ENCODE measurements at regions not wholly inside any gene's neighbourhood (a gene's known extent, or its start where the extent isn't known, plus 50 kb on each side); places are given as distances from the start of the nearest gene placed in this dataset.
"Not testable (repeated sequence)": the region's sequence is repeated elsewhere in the genome, so short reads cannot be mapped to it uniquely, and the experiment has no call there.

DNA sequence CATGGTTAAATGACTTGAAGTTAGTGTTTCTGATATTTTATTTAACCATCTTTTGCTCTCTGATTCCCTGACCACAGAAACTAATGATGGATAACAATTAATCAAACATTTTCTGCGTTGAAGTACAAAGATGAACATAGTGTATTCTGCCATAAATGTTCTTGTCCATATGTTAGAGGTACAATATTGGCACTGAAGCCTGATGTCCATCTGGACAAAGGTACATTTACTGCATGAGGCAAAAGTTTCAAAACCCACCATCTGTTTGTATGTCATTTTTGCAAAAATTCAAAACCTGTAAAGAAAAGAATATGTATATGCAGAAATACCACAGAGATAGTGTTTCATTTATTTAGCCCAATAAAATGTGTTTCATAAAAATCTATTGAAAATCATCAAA, 861.5 kb downstream of the ANKRD7 start:
- no peak for TF ChIP-seq POLR2A (IDR thresholded peaks at IDR 0.05; ENCODE audit: low read depth, low read length)
- TF ChIP-seq TAF1 (IDR thresholded peaks at IDR 0.05; ENCODE audit: borderline replicate concordance, low read depth, low read length): no peak
- no peak for TF ChIP-seq POLR2AphosphoS5 (IDR thresholded peaks at IDR 0.05; ENCODE audit: low read depth, low read length)
- FAIRE-seq: no peak
- no peak for DNase-seq (ENCODE audit: insufficient read length)

DNA sequence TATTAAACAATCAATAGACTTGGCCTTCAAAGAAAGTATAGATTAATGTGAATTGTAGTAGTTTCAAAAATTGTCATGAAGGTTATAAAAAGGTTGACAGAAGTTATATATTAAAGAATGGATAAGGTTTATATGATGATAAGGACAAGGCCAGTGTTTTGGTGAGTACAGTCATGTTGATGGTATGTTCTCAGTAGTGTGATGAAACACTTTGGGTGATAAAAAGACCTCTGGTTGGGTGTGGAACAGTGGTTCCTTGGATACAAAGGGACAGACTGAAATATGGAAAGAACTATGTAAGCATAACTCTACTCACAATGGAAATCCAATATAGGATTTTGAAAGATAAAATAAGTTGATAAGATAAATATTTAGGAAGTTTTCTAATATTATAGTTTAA, 866.3 kb downstream of the ANKRD7 start:
- FAIRE-seq: no peak
- DNase-seq (ENCODE audit: insufficient read length): no peak
- no peak for TF ChIP-seq POLR2AphosphoS5 (IDR thresholded peaks at IDR 0.05; ENCODE audit: low read depth, low read length)
- TF ChIP-seq TAF1 (IDR thresholded peaks at IDR 0.05; ENCODE audit: borderline replicate concordance, low read depth, low read length): no peak
- TF ChIP-seq POLR2A (IDR thresholded peaks at IDR 0.05; ENCODE audit: low read depth, low read length): no peak

DNA sequence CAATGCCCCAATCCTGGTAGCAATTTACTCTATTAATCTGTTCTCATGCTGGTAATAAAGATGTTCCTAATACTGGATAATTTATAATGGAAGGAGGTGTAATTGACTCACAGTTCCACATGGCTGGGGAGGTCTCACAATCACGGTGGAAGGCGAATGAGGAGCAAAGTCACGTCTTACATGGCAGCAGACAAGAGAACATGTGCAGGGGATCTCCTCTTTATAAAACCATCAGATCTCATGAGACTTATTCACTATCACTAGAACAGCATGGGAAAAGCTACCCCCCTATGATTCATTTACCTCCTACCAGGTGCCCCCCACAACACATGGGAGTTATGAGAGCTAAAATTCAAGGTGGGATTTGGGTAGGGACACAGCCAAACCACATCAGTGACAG, 872.2 kb downstream of the ANKRD7 start:
- DNase-seq (ENCODE audit: insufficient read length): no peak
- TF ChIP-seq POLR2AphosphoS5 (IDR thresholded peaks at IDR 0.05; ENCODE audit: low read depth, low read length) (no peak), TAF1 (IDR thresholded peaks at IDR 0.05; ENCODE audit: borderline replicate concordance, low read depth, low read length) (no peak), POLR2A (IDR thresholded peaks at IDR 0.05; ENCODE audit: low read depth, low read length) (no peak)
- FAIRE-seq: no peak

DNA sequence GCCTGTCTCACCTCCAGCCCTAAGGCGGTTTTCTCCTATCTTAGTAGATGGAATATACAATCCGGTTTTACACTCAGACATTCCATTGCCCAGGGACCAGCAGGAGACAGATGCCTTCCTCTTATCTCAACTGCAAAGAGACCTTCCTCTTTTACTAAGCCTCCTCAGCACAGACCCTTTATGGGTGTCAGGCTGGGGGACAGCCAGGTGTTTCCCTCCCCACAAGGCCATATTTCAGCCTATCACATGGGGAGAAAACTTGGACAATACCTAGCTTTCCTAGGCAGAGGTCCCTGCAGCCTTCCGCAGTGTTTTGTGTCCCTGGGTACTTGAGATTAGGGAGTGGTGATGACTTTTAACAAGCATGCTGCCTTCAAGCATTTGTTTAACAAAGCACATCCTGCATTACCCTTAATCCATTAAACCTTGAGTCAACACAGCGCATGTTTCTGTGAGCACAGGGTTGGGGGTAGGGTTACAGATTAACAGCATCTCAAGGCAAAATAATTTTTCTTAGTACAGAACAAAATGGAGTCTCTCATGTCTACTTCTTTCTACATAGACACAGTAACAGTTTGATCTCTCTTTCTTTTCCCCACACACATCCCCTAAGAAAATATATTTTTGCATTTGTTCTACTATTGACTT, 876.2 kb downstream of the ANKRD7 start:
- FAIRE-seq; DNase-seq (ENCODE audit: insufficient read length): not testable (repeated sequence)

DNA sequence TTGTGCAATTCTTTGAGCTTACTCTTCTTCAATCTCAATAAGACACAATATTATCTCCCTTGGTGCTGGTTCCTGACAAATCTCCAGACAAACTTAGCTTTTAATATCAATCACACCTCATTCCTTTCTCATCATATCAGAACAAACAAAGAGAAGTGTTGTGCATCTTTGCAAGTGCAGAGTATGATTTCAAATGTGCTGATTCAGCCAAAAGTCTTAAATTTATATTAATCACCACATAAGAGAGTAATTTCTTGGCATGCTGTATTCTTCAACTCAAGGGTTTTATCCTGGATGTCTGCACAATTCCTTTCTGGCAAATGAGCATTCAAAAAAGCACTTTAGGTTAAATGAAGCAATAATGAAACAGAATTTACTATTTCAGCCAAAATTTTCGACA, 877.8 kb downstream of the ANKRD7 start:
- FAIRE-seq: no peak
- no peak for TF ChIP-seq TAF1 (IDR thresholded peaks at IDR 0.05; ENCODE audit: borderline replicate concordance, low read depth, low read length)
- no peak for TF ChIP-seq POLR2AphosphoS5 (IDR thresholded peaks at IDR 0.05; ENCODE audit: low read depth, low read length)
- TF ChIP-seq POLR2A (IDR thresholded peaks at IDR 0.05; ENCODE audit: low read depth, low read length): no peak
- no peak for DNase-seq (ENCODE audit: insufficient read length)

DNA sequence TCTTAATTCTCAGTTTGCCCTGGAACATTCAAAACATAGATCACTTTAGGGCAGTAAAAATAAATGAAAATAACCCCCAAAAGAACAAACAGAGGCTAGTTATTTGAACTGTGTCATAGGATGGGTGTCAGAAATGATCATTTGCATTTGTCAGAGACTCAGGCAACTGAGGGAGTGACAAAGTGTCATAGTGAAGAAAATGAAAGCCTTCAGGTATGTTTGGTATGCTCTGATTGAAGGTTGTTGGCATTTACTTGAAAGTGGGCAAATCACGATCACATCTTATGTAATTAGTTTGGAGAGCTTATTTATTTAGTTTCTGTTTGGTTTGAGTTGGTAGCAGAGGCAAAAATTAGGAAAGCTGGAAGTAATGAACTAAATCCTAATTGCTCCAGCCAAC, 880.9 kb downstream of the ANKRD7 start:
- no peak for DNase-seq (ENCODE audit: insufficient read length)
- TF ChIP-seq POLR2AphosphoS5 (IDR thresholded peaks at IDR 0.05; ENCODE audit: low read depth, low read length) (no peak), POLR2A (IDR thresholded peaks at IDR 0.05; ENCODE audit: low read depth, low read length) (no peak), TAF1 (IDR thresholded peaks at IDR 0.05; ENCODE audit: borderline replicate concordance, low read depth, low read length) (no peak)
- FAIRE-seq: no peak

DNA sequence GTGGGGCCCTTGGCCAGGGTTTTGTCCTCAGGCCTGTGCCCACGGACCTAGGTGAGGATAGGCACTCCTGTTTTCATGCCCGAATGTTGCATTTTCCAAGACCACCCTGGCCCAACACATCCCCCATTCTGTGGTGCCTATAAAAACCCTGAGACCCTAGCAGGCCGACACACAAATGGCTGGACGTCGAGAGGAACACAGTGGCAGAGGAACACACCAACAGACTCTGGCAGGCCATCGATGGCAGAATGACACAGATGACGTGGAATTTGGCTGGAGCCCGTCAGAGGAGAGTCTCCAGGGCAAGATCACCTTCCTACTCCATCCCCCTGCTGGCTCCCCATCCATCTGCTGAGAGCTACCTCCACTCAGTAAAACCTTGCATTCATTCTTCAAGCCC, 898.8 kb downstream of the ANKRD7 start:
- DNase-seq (ENCODE audit: insufficient read length): no peak
- no peak for FAIRE-seq
- TF ChIP-seq POLR2AphosphoS5 (IDR thresholded peaks at IDR 0.05; ENCODE audit: low read depth, low read length) (no peak), TAF1 (IDR thresholded peaks at IDR 0.05; ENCODE audit: borderline replicate concordance, low read depth, low read length) (no peak), POLR2A (IDR thresholded peaks at IDR 0.05; ENCODE audit: low read depth, low read length) (no peak)

DNA sequence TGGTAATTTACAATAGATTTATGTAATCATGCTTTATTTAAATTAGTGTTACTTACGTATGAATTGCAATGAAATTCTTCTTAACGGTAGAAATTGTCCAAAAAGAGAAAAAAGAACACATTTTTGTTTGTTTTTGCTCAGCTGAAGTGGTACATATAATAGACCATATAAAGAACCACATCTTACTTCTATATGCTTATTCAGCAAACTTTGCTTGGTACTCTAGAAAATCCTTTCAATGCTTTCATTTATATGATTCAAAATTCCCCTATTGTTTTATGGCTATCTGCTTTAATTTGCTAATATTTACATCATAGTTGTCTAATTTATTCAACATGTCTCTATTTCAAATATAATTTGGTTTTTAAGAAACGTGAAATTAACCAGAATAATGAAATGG, 903.2 kb downstream of the ANKRD7 start:
- FAIRE-seq (no peak), DNase-seq (ENCODE audit: insufficient read length) (no peak)
- TF ChIP-seq TAF1 (IDR thresholded peaks at IDR 0.05; ENCODE audit: borderline replicate concordance, low read depth, low read length): no peak
- TF ChIP-seq POLR2A (IDR thresholded peaks at IDR 0.05; ENCODE audit: low read depth, low read length): no peak
- TF ChIP-seq POLR2AphosphoS5 (IDR thresholded peaks at IDR 0.05; ENCODE audit: low read depth, low read length): no peak

DNA sequence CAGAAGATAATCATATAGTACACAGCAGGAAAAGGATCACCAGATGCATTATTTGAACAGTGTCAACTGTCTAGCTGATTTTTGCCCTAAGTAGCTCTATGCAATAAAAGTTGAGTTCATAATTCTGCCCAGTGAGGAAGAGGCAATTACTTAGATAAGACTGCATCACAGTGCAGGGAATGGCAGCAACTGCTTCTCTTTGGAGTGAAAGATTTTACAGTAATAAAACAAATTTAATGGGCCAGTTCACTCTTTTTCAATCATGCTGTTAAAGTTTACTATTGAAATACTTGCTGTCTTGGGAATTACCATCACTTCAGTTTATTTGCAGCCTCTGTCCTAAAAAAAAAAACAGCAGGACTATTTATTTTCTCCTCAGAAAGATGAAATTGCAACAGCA, 907.9 kb downstream of the ANKRD7 start:
- TF ChIP-seq TAF1 (IDR thresholded peaks at IDR 0.05; ENCODE audit: borderline replicate concordance, low read depth, low read length) (no peak), POLR2AphosphoS5 (IDR thresholded peaks at IDR 0.05; ENCODE audit: low read depth, low read length) (no peak), POLR2A (IDR thresholded peaks at IDR 0.05; ENCODE audit: low read depth, low read length) (no peak)
- DNase-seq (ENCODE audit: insufficient read length) (no peak), FAIRE-seq (no peak)

DNA sequence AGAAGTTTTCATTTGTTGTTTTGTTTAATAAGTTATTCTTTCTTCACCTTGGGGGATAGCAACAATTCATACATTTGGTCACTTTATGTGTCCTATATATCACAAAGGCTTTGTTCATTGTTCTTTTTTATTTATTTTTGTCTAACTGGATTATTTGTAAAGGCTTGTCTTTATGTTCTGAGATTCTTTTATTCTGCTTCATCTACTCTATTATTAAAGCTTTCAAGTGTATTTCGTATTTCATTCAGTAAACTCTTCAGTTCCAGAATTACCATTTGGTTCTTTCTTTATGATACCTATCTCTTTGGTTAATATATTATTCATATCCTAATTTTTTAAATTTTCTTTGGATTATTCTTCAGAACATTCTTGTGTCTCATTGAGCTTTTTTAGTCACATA, 942.9 kb downstream of the ANKRD7 start:
- FAIRE-seq: no peak

DNA sequence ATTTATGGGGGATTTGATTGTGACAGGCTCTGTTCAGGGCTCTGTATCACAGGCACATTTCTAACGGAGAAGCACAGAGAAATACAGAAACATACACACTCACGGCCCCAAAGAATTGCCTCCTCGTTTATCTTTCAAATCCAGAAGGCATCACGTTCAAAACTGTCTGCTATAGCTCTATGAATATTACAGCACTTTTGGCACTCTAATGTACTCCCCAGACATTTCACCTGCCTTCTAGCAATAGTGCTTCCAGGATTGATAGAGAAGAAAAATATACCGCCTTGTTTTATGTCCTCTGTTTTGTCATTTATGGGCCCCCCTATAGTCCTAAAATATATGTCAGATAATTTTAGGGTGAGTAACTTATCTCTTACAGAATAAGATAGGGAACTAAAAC, 947.5 kb downstream of the ANKRD7 start:
- DNase-seq (ENCODE audit: insufficient read length) (no peak), FAIRE-seq (no peak)
- TF ChIP-seq POLR2AphosphoS5 (IDR thresholded peaks at IDR 0.05; ENCODE audit: low read depth, low read length): no peak
- TF ChIP-seq POLR2A (IDR thresholded peaks at IDR 0.05; ENCODE audit: low read depth, low read length): no peak
- no peak for TF ChIP-seq TAF1 (IDR thresholded peaks at IDR 0.05; ENCODE audit: borderline replicate concordance, low read depth, low read length)

More for the DNA sequence above, 942.9 kb downstream of the ANKRD7 start:
- no peak for TF ChIP-seq POLR2AphosphoS5 (IDR thresholded peaks at IDR 0.05; ENCODE audit: low read depth, low read length)
- TF ChIP-seq TAF1 (IDR thresholded peaks at IDR 0.05; ENCODE audit: borderline replicate concordance, low read depth, low read length): no peak
- TF ChIP-seq POLR2A (IDR thresholded peaks at IDR 0.05; ENCODE audit: low read depth, low read length): no peak
- DNase-seq (ENCODE audit: insufficient read length): no peak

DNA sequence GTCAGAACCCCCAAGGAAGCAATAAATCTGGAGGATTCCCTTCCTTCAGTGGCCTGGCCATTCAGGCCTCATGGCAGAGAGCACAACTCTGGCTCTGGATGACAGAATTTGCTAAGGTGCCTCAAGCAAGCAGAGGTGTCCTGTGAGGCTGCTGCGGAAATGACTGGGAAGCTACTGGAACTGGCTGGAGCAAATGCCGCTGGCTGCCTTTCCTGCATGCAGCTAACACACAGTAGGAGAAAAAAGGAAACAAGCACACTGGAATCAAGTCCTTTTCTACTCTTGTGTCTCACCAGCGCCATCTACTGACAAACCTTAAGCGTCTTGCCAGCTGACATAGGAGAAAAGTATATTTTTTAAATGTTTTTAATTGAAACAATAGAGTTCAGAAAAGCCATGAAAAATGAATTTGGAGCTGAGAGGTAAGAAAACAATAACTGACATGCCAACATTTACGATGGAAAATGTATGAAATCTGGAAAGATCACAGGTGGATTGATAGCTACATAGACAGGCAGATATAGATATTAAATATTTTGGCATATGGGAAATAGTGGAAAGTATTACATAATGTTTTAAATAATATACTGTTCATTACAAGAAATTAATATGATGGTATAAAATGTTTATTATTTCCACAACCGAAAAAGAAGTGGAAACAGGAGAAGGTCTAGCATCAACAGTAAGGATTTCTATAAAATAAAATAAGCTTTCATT, 951.6 kb downstream of the ANKRD7 start:
- no peak for DNase-seq (ENCODE audit: insufficient read length)
- FAIRE-seq: no peak
- TF ChIP-seq TAF1 (IDR thresholded peaks at IDR 0.05; ENCODE audit: borderline replicate concordance, low read depth, low read length): no peak
- no peak for TF ChIP-seq POLR2AphosphoS5 (IDR thresholded peaks at IDR 0.05; ENCODE audit: low read depth, low read length)
- TF ChIP-seq POLR2A (IDR thresholded peaks at IDR 0.05; ENCODE audit: low read depth, low read length): no peak

Data from GM12892 (cell line).